NCI-H1092 (cell line): ENCODE measurements at regions not wholly inside any gene's neighbourhood (a gene's known extent, or its start where the extent isn't known, plus 50 kb on each side); places are given as distances from the start of the nearest gene placed in this dataset.
A peak's percentile ranks its signal among the peaks of the same experiment; 100 is the strongest.

ENCODE experiments used
- DNase-seq: peaks from one replicate; lab custom pipeline; 2025; lab: John Stamatoyannopoulos, UW

GRCh38 chr12:127750076-127750840 is 516.7 kb upstream of the TMEM132C start:
- no peak for DNase-seq

GRCh38 chr12:127752802-127753201 is 514.2 kb upstream of the TMEM132C start:
- DNase-seq, result no peak

- DNase-seq, result no peak
Observed at GRCh38 chr12:127760357-127760756, 506.6 kb upstream of the TMEM132C start.

- DNase-seq, result no peak
Observed at GRCh38 chr12:127760996-127761395, 506.0 kb upstream of the TMEM132C start.

GRCh38 chr12:127761880-127762279 is 505.1 kb upstream of the TMEM132C start:
- DNase-seq, result no peak

GRCh38 chr12:127767656-127768055 is 499.3 kb upstream of the TMEM132C start:
- DNase-seq, result no peak

GRCh38 chr12:127770118-127770517 is 496.9 kb upstream of the TMEM132C start:
- no peak for DNase-seq

GRCh38 chr12:127771546-127771945 is 495.4 kb upstream of the TMEM132C start:
- DNase-seq, result no peak

GRCh38 chr12:127773520-127773919 is 493.4 kb upstream of the TMEM132C start:
- DNase-seq, result peak; percentile 37

GRCh38 chr12:127774828-127775227 is 492.1 kb upstream of the TMEM132C start:
- DNase-seq, result no peak

GRCh38 chr12:127779301-127780045 is 487.5 kb upstream of the TMEM132C start:
- DNase-seq, result no peak

GRCh38 chr12:127780881-127781280 is 486.1 kb upstream of the TMEM132C start:
- no peak for DNase-seq

- no peak for DNase-seq
Observed at GRCh38 chr12:127781336-127781735, 485.6 kb upstream of the TMEM132C start.

- no peak for DNase-seq
Observed at GRCh38 chr12:127785540-127785939, 481.4 kb upstream of the TMEM132C start.

GRCh38 chr12:127785986-127786590 is 480.9 kb upstream of the TMEM132C start:
- DNase-seq, result no peak

- no peak for DNase-seq
Observed at GRCh38 chr12:127787544-127787943, 479.4 kb upstream of the TMEM132C start.

- DNase-seq, result no peak
Observed at GRCh38 chr12:127790376-127790775, 476.6 kb upstream of the TMEM132C start.

- no peak for DNase-seq
Observed at GRCh38 chr12:127791217-127791616, 475.8 kb upstream of the TMEM132C start.

- DNase-seq, result no peak
Observed at GRCh38 chr12:127797918-127798317, 469.1 kb upstream of the TMEM132C start.

- DNase-seq, result no peak
Observed at GRCh38 chr12:127802271-127802670, 464.7 kb upstream of the TMEM132C start.

- no peak for DNase-seq
Observed at GRCh38 chr12:127803545-127803944, 463.4 kb upstream of the TMEM132C start.

GRCh38 chr12:127809275-127809674 is 457.7 kb upstream of the TMEM132C start:
- no peak for DNase-seq

GRCh38 chr12:127810041-127810440 is 456.9 kb upstream of the TMEM132C start:
- no peak for DNase-seq
